Activated naive CD4-positive, alpha-beta T cell treated with anti-CD3 and anti-CD28 coated beads, Interleukin-2, amount 10 ng/mL, durations not matched to agents 7 days and 5 days (primary cell): ENCODE measurements at regions not wholly inside any gene's neighbourhood (a gene's known extent, or its start where the extent isn't known, plus 50 kb on each side); places are given as distances from the start of the nearest gene placed in this dataset.
"Not testable (repeated sequence)": the region's sequence is repeated elsewhere in the genome, so short reads cannot be mapped to it uniquely, and the experiment has no call there.

Experiments used
- CTCF ChIA-PET: fragments of 350-600 bp; sonication (Branson Sonifier 250); formaldehyde crosslinking; loops from one replicate; lab custom pipeline; 2021; ENCODE audit warnings: antibody characterized with exemption; lab: Charles Lee
- DNase-seq: peaks from one replicate; pipeline ENCODE4 v3.0.0-alpha.2; 2020
- H3K27ac Mint-ChIP-seq: one replicate; pipeline ENCODE4 v1.8.0; 2021; ENCODE audit warnings: mild to moderate bottlenecking, moderate library complexity, mixed read lengths
- H3K27me3 Mint-ChIP-seq: one replicate; pipeline ENCODE4 v1.8.0; 2021; ENCODE audit warnings: mild to moderate bottlenecking, mixed read lengths
- H3K36me3 Mint-ChIP-seq: one replicate; pipeline ENCODE4 v1.8.0; 2021; ENCODE audit warnings: mixed read lengths
- H3K4me1 Mint-ChIP-seq: one replicate; pipeline ENCODE4 v1.8.0; 2021; ENCODE audit warnings: mixed read lengths
- H3K4me3 Mint-ChIP-seq: one replicate; pipeline ENCODE4 v1.8.0; 2021; ENCODE audit warnings: mild to moderate bottlenecking, moderate library complexity, mixed read lengths
- H3K9me3 Mint-ChIP-seq: one replicate; pipeline ENCODE4 v1.8.0; 2021; ENCODE audit warnings: mixed read lengths

GRCh38 chr3:144663456-144664436 is 692.1 kb downstream of the DIPK2A start:
- Mint-ChIP-seq H3K27ac (no peak overlapping the region), H3K27me3 (no peaks in the 10 kb centered on the region), H3K4me3 (no peak overlapping the region), H3K9me3 (peaks cover 9% of the 10 kb centered on the region), H3K36me3 (no peaks in the 10 kb centered on the region), H3K4me1 (no peaks in the 10 kb centered on the region)
- CTCF ChIA-PET, result no interaction called here
- no peak for DNase-seq

- H3K4me3 Mint-ChIP-seq, result no peak overlapping the region
- peaks cover 9% of the 10 kb centered on the region for H3K9me3 Mint-ChIP-seq
- H3K4me1 Mint-ChIP-seq, result no peaks in the 10 kb centered on the region
- no peaks in the 10 kb centered on the region for H3K36me3 Mint-ChIP-seq
- no peak overlapping the region for H3K27ac Mint-ChIP-seq
- CTCF ChIA-PET, result no interaction called here
- H3K27me3 Mint-ChIP-seq, result no peaks in the 10 kb centered on the region
- no peak for DNase-seq
Observed at GRCh38 chr3:144665567-144666053, 694.0 kb downstream of the DIPK2A start.

GRCh38 chr3:144670571-144670970 is 698.9 kb downstream of the DIPK2A start:
- no peaks in the 10 kb centered on the region for H3K27me3 Mint-ChIP-seq
- H3K27ac Mint-ChIP-seq, result no peak overlapping the region
- no peaks in the 10 kb centered on the region for H3K4me1 Mint-ChIP-seq
- no peak overlapping the region for H3K4me3 Mint-ChIP-seq
- no peaks in the 10 kb centered on the region for H3K36me3 Mint-ChIP-seq
- H3K9me3 Mint-ChIP-seq, result peaks cover 7% of the 10 kb centered on the region
- CTCF ChIA-PET, result no interaction called here
- no peak for DNase-seq

GRCh38 chr3:144677103-144677502 is 705.5 kb downstream of the DIPK2A start:
- DNase-seq, result no peak
- no peaks in the 10 kb centered on the region for H3K36me3 Mint-ChIP-seq
- H3K9me3 Mint-ChIP-seq, result no peaks in the 10 kb centered on the region
- CTCF ChIA-PET, result no interaction called here
- H3K27ac Mint-ChIP-seq, result no peak overlapping the region
- H3K27me3 Mint-ChIP-seq, result no peaks in the 10 kb centered on the region
- H3K4me1 Mint-ChIP-seq, result no peaks in the 10 kb centered on the region
- H3K4me3 Mint-ChIP-seq, result no peak overlapping the region

- no peaks in the 10 kb centered on the region for H3K4me1 Mint-ChIP-seq
- H3K27ac Mint-ChIP-seq, result no peak overlapping the region
- DNase-seq, result no peak
- H3K4me3 Mint-ChIP-seq, result no peak overlapping the region
- H3K27me3 Mint-ChIP-seq, result no peaks in the 10 kb centered on the region
- no peaks in the 10 kb centered on the region for H3K36me3 Mint-ChIP-seq
- CTCF ChIA-PET, result interaction anchor here (0.7 kb wide), 1 partner anchor 1079 kb away, joined by 3 read pairs; no protein-coding TSS in a partner anchor
- no peaks in the 10 kb centered on the region for H3K9me3 Mint-ChIP-seq
Observed at GRCh38 chr3:144683065-144683464, 711.4 kb downstream of the DIPK2A start.

- no peaks in the 10 kb centered on the region for H3K27me3 Mint-ChIP-seq
- H3K36me3 Mint-ChIP-seq, result no peaks in the 10 kb centered on the region
- CTCF ChIA-PET, result no interaction called here
- no peak overlapping the region for H3K27ac Mint-ChIP-seq
- DNase-seq, result no peak
- no peaks in the 10 kb centered on the region for H3K4me1 Mint-ChIP-seq
- no peaks in the 10 kb centered on the region for H3K9me3 Mint-ChIP-seq
- no peak overlapping the region for H3K4me3 Mint-ChIP-seq
Observed at GRCh38 chr3:144687862-144688261, 716.2 kb downstream of the DIPK2A start.

- H3K4me3 Mint-ChIP-seq, result no peak overlapping the region
- CTCF ChIA-PET, result no interaction called here
- no peaks in the 10 kb centered on the region for H3K4me1 Mint-ChIP-seq
- no peaks in the 10 kb centered on the region for H3K36me3 Mint-ChIP-seq
- H3K27me3 Mint-ChIP-seq, result no peaks in the 10 kb centered on the region
- no peaks in the 10 kb centered on the region for H3K9me3 Mint-ChIP-seq
- no peak for DNase-seq
- H3K27ac Mint-ChIP-seq, result no peak overlapping the region
Observed at GRCh38 chr3:144692488-144692887, 720.9 kb downstream of the DIPK2A start.

- Mint-ChIP-seq H3K27me3 (no peaks in the 10 kb centered on the region), H3K9me3 (no peaks in the 10 kb centered on the region), H3K27ac (no peak overlapping the region), H3K4me1 (no peaks in the 10 kb centered on the region), H3K36me3 (no peaks in the 10 kb centered on the region), H3K4me3 (no peak overlapping the region)
- DNase-seq, result no peak
- CTCF ChIA-PET, result no interaction called here
Observed at GRCh38 chr3:144708437-144708836, 736.8 kb downstream of the DIPK2A start.

GRCh38 chr3:144737281-144737680 is 765.7 kb downstream of the DIPK2A start:
- Mint-ChIP-seq H3K4me3 (no peak overlapping the region), H3K4me1 (no peaks in the 10 kb centered on the region), H3K9me3 (peaks cover 2% of the 10 kb centered on the region), H3K36me3 (no peaks in the 10 kb centered on the region), H3K27me3 (no peaks in the 10 kb centered on the region), H3K27ac (no peak overlapping the region)
- CTCF ChIA-PET, result no interaction called here
- DNase-seq, result no peak

- CTCF ChIA-PET, result no interaction called here
- no peak overlapping the region for H3K27ac Mint-ChIP-seq
- peaks cover 2% of the 10 kb centered on the region for H3K9me3 Mint-ChIP-seq
Observed at GRCh38 chr3:144743225-144743668, 771.6 kb downstream of the DIPK2A start.

GRCh38 chr3:144744473-144744872 is 772.9 kb downstream of the DIPK2A start:
- CTCF ChIA-PET, result no interaction called here
- H3K9me3 Mint-ChIP-seq, result peaks cover 2% of the 10 kb centered on the region
- no peak overlapping the region for H3K4me3 Mint-ChIP-seq
- H3K27ac Mint-ChIP-seq, result no peak overlapping the region
- DNase-seq, result no peak
- no peaks in the 10 kb centered on the region for H3K36me3 Mint-ChIP-seq
- H3K4me1 Mint-ChIP-seq, result no peaks in the 10 kb centered on the region
- H3K27me3 Mint-ChIP-seq, result no peaks in the 10 kb centered on the region

More at GRCh38 chr3:144743225-144743668, 771.6 kb downstream of the DIPK2A start:
- Mint-ChIP-seq H3K27me3 (no peaks in the 10 kb centered on the region), H3K4me1 (no peaks in the 10 kb centered on the region), H3K36me3 (no peaks in the 10 kb centered on the region), H3K4me3 (no peak overlapping the region)
- DNase-seq, result no peak

GRCh38 chr3:144746631-144747030 is 775.0 kb downstream of the DIPK2A start:
- DNase-seq, result no peak
- Mint-ChIP-seq H3K36me3 (no peaks in the 10 kb centered on the region), H3K4me3 (no peak overlapping the region), H3K27me3 (no peaks in the 10 kb centered on the region), H3K27ac (no peak overlapping the region), H3K9me3 (peaks cover 2% of the 10 kb centered on the region), H3K4me1 (no peaks in the 10 kb centered on the region)
- CTCF ChIA-PET, result no interaction called here

- not testable (repeated sequence) for H3K27me3 Mint-ChIP-seq
Observed at GRCh38 chr3:144749536-144750253, 778.1 kb downstream of the DIPK2A start.

GRCh38 chr3:144754076-144754783 is 782.6 kb downstream of the DIPK2A start:
- CTCF ChIA-PET, result no interaction called here
- H3K27me3 Mint-ChIP-seq, result no peaks in the 10 kb centered on the region
- H3K9me3 Mint-ChIP-seq, result peaks cover 3% of the 10 kb centered on the region
- no peak for DNase-seq
- no peak overlapping the region for H3K27ac Mint-ChIP-seq
- no peaks in the 10 kb centered on the region for H3K4me1 Mint-ChIP-seq
- H3K36me3 Mint-ChIP-seq, result no peaks in the 10 kb centered on the region
- H3K4me3 Mint-ChIP-seq, result no peak overlapping the region

More at GRCh38 chr3:144749536-144750253, 778.1 kb downstream of the DIPK2A start:
- H3K9me3 Mint-ChIP-seq, DNase-seq, H3K4me1 Mint-ChIP-seq, H3K27ac Mint-ChIP-seq, H3K4me3 Mint-ChIP-seq, CTCF ChIA-PET, H3K36me3 Mint-ChIP-seq: not testable (repeated sequence)
